GM23338 (cell line): ENCODE measurements at regions not wholly inside any gene's neighbourhood (a gene's known extent, or its start where the extent isn't known, plus 50 kb on each side); places are given as distances from the start of the nearest gene placed in this dataset.

ENCODE experiments used
- ATAC-seq: fragments of 200-7000 bp; cut with Tn5 transposase; 3 replicates; pipeline ENCODE4 v1.9.1; 2020
- DNase-seq: peaks from one replicate; pipeline ENCODE4 v3.0.0-alpha.2; 2015; ENCODE audit warnings: low spot score
- H2AFZ ChIP-seq: fragments of 200-600 bp; sonication (generic); 2 replicates; pipeline ENCODE4 v1.8.0; 2016; ENCODE audit warnings: antibody characterized with exemption, mild to moderate bottlenecking, moderate library complexity
- H3F3A ChIP-seq: fragments of 200-600 bp; sonication (generic); replicated peaks from 2 replicates; pipeline ENCODE4 v1.8.0; 2017; ENCODE audit warnings: antibody characterized with exemption, mixed run types, low read depth
- H3K27ac ChIP-seq: fragments of 200-600 bp; sonication (generic); 2 replicates; pipeline ENCODE4 v1.6.1; 2016; ENCODE audit warnings: low read depth
- H3K27me3 ChIP-seq: fragments of 200-600 bp; sonication (generic); 2 replicates; pipeline ENCODE4 v1.8.0; 2016; ENCODE audit warnings: mild to moderate bottlenecking, mixed run types, moderate library complexity; ENCODE audit not compliant: insufficient read depth
- H3K36me3 ChIP-seq: fragments of 200-600 bp; sonication (generic); 2 replicates; pipeline ENCODE4 v1.8.0; 2016; ENCODE audit warnings: mild to moderate bottlenecking; ENCODE audit not compliant: insufficient read depth
- H3K4me1 ChIP-seq: fragments of 200-600 bp; sonication (generic); 2 replicates; pipeline ENCODE4 v1.8.0; 2016; ENCODE audit warnings: mild to moderate bottlenecking, moderate library complexity; ENCODE audit not compliant: insufficient read depth
- H3K4me2 ChIP-seq: fragments of 200-600 bp; sonication (generic); 2 replicates; pipeline ENCODE4 v1.7.1; 2017; ENCODE audit warnings: mixed run types
- H3K4me3 ChIP-seq: fragments of 200-600 bp; sonication (generic); 2 replicates; pipeline ENCODE4 v1.6.1; 2016; ENCODE audit warnings: mixed run types
- H3K79me2 ChIP-seq: fragments of 200-600 bp; sonication (generic); replicated peaks from 2 replicates; pipeline ENCODE4 v1.8.0; 2017; ENCODE audit warnings: mild to moderate bottlenecking; ENCODE audit not compliant: insufficient read depth
- H3K9me2 ChIP-seq: fragments of 200-600 bp; sonication (generic); 2 replicates; pipeline ENCODE4 v1.8.0; 2017; ENCODE audit not compliant: insufficient read depth
- H4K20me1 ChIP-seq: fragments of 200-600 bp; sonication (generic); replicated peaks from 2 replicates; pipeline ENCODE4 v1.8.0; 2017; ENCODE audit warnings: mild to moderate bottlenecking; ENCODE audit not compliant: insufficient read depth
- H3K27ac Mint-ChIP-seq: 2 replicates; pipeline ENCODE4 v1.8.0; 2020; ENCODE audit warnings: inconsistent platforms, mild to moderate bottlenecking, moderate library complexity, mixed read lengths
- H3K27me3 Mint-ChIP-seq: 3 replicates; pipeline ENCODE4 v1.8.0; 2022; ENCODE audit warnings: low read depth, mild to moderate bottlenecking, moderate library complexity, mixed read lengths, inconsistent platforms; ENCODE audit not compliant: insufficient read depth, poor library complexity
- H3K36me3 Mint-ChIP-seq: 3 replicates; pipeline ENCODE4 v1.8.0; 2021; ENCODE audit warnings: low read depth, mild to moderate bottlenecking, inconsistent platforms, moderate library complexity, mixed read lengths
- H3K4me1 Mint-ChIP-seq: 3 replicates; pipeline ENCODE4 v1.8.0; 2020; ENCODE audit warnings: mild to moderate bottlenecking, inconsistent platforms, mixed read lengths
- H3K4me3 Mint-ChIP-seq: 3 replicates; pipeline ENCODE4 v1.8.0; 2021; ENCODE audit warnings: moderate library complexity, mild to moderate bottlenecking, inconsistent platforms, mixed read lengths
- H3K9me3 Mint-ChIP-seq: 3 replicates; pipeline ENCODE4 v1.8.0; 2020; ENCODE audit warnings: moderate library complexity, mild to moderate bottlenecking, inconsistent platforms, mixed read lengths
- EZH2 ChIP-seq: fragments of 200-600 bp; sonication (generic); IDR thresholded peaks from one replicate; pipeline ENCODE4 v1.8.0; 2017; ENCODE audit warnings: antibody characterized with exemption, mild to moderate bottlenecking, low read depth; ENCODE audit not compliant: unreplicated experiment
- EZH2phosphoT487 ChIP-seq: fragments of 200-600 bp; sonication (generic); IDR thresholded peaks from one replicate; pipeline ENCODE4 v1.8.1; 2018; ENCODE audit warnings: antibody characterized with exemption; ENCODE audit not compliant: unreplicated experiment
- JUNB ChIP-seq: IDR thresholded peaks from one replicate; pipeline ENCODE4 v1.6.1; 2016; ENCODE audit warnings: antibody characterized with exemption; ENCODE audit not compliant: unreplicated experiment
- NANOG ChIP-seq: IDR thresholded peaks from 2 replicates; pipeline ENCODE4 v1.6.1; 2016; ENCODE audit warnings: antibody characterized with exemption, borderline replicate concordance
- STAT1 ChIP-seq: IDR thresholded peaks from one replicate; pipeline ENCODE4 v1.6.1; 2016; ENCODE audit warnings: antibody characterized with exemption; ENCODE audit not compliant: unreplicated experiment
- ZNF331 ChIP-seq: fragments of 250-450 bp; sonication (Bioruptor Pico); IDR thresholded peaks from 2 replicates; pipeline ENCODE4 v1.5.0; 2020; ENCODE audit warnings: low read depth, mild to moderate bottlenecking, moderate library complexity
- TF ChIP-seq, protein P1 (sequence below), 2 experiments: fragments of 200-600 bp in 1 of 2; sonication (generic) in 1 of 2; conservative IDR thresholded peaks; 2 replicates each; pipeline versions ENCODE4 v1.5.1 to v1.6.1; 2016 to 2017; ENCODE audit warnings: antibody characterized with exemption in 2 of 2, low read depth in 2 of 2, mild to moderate bottlenecking in 2 of 2, moderate library complexity in 1 of 2
- TF ChIP-seq, protein P2 (sequence below): fragments of 250-450 bp; sonication (Bioruptor Pico); IDR thresholded peaks from 2 replicates; pipeline ENCODE4 v1.5.0; 2020; ENCODE audit warnings: mild to moderate bottlenecking, moderate library complexity
- TF ChIP-seq, protein P3 (sequence below): IDR thresholded peaks from 2 replicates; pipeline ENCODE4 v1.6.1; 2016; ENCODE audit warnings: antibody characterized with exemption
- TF ChIP-seq, protein P4 (sequence below): IDR thresholded peaks from one replicate; pipeline ENCODE4 v1.6.1; 2018; ENCODE audit warnings: antibody characterized with exemption; ENCODE audit not compliant: unreplicated experiment

DNA sequence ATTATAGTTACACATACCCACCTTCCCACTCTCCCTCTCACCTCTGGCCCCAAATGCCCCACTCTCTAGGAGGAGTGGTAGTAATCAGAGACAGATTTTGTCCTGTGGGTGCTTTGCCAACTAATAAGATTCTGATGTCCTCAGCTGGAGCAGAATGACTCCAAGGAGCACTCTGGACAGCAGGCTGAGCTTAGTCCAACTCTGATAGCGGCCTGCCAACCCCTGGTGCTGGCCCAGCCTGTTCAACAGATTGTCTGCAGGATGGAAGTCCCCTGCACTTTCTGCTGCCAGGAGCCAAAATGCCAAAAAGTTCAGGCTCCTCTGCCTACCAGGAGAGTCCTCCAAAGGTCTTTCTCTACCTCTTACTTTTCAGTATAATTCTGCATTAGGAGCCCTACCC lies 160.5 kb upstream of the UMPS start:
- Histone ChIP-seq H3F3A (no peaks in the 10 kb centered on the region), H3K79me2 (no peaks in the 10 kb centered on the region), H3K4me1 (no peaks in the 10 kb centered on the region), H3K27me3 (no peaks in the 10 kb centered on the region), H3K4me2 (no peak overlapping the region), H4K20me1 (no peaks in the 10 kb centered on the region), H3K27ac (no peak overlapping the region), H2AFZ (no peak overlapping the region), H3K9me2 (no peaks in the 10 kb centered on the region), H3K4me3 (no peak overlapping the region), H3K36me3 (no peaks in the 10 kb centered on the region)
- DNase-seq, result no peak
- ATAC-seq, result no peak
- Mint-ChIP-seq H3K4me3 (no peak overlapping the region), H3K27ac (no peak overlapping the region), H3K9me3 (no peaks in the 10 kb centered on the region), H3K36me3 (no peaks in the 10 kb centered on the region), H3K4me1 (peaks cover 8% of the 10 kb centered on the region; the same call in 2 of the 3 replicates), H3K27me3 (peaks cover 2% of the 10 kb centered on the region)
- TF ChIP-seq, protein P1, sequence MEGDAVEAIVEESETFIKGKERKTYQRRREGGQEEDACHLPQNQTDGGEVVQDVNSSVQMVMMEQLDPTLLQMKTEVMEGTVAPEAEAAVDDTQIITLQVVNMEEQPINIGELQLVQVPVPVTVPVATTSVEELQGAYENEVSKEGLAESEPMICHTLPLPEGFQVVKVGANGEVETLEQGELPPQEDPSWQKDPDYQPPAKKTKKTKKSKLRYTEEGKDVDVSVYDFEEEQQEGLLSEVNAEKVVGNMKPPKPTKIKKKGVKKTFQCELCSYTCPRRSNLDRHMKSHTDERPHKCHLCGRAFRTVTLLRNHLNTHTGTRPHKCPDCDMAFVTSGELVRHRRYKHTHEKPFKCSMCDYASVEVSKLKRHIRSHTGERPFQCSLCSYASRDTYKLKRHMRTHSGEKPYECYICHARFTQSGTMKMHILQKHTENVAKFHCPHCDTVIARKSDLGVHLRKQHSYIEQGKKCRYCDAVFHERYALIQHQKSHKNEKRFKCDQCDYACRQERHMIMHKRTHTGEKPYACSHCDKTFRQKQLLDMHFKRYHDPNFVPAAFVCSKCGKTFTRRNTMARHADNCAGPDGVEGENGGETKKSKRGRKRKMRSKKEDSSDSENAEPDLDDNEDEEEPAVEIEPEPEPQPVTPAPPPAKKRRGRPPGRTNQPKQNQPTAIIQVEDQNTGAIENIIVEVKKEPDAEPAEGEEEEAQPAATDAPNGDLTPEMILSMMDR (conservative IDR thresholded peaks at IDR 0.05; ENCODE audit: low read depth in 2 of 2), result no peak
- TF ChIP-seq ZNF331 (CRISPR knock-in tag) (no peak), JUNB (no peak), NANOG (no peak), EZH2 (no peak), STAT1 (no peak), EZH2phosphoT487 (no peak)
- TF ChIP-seq, protein P2, sequence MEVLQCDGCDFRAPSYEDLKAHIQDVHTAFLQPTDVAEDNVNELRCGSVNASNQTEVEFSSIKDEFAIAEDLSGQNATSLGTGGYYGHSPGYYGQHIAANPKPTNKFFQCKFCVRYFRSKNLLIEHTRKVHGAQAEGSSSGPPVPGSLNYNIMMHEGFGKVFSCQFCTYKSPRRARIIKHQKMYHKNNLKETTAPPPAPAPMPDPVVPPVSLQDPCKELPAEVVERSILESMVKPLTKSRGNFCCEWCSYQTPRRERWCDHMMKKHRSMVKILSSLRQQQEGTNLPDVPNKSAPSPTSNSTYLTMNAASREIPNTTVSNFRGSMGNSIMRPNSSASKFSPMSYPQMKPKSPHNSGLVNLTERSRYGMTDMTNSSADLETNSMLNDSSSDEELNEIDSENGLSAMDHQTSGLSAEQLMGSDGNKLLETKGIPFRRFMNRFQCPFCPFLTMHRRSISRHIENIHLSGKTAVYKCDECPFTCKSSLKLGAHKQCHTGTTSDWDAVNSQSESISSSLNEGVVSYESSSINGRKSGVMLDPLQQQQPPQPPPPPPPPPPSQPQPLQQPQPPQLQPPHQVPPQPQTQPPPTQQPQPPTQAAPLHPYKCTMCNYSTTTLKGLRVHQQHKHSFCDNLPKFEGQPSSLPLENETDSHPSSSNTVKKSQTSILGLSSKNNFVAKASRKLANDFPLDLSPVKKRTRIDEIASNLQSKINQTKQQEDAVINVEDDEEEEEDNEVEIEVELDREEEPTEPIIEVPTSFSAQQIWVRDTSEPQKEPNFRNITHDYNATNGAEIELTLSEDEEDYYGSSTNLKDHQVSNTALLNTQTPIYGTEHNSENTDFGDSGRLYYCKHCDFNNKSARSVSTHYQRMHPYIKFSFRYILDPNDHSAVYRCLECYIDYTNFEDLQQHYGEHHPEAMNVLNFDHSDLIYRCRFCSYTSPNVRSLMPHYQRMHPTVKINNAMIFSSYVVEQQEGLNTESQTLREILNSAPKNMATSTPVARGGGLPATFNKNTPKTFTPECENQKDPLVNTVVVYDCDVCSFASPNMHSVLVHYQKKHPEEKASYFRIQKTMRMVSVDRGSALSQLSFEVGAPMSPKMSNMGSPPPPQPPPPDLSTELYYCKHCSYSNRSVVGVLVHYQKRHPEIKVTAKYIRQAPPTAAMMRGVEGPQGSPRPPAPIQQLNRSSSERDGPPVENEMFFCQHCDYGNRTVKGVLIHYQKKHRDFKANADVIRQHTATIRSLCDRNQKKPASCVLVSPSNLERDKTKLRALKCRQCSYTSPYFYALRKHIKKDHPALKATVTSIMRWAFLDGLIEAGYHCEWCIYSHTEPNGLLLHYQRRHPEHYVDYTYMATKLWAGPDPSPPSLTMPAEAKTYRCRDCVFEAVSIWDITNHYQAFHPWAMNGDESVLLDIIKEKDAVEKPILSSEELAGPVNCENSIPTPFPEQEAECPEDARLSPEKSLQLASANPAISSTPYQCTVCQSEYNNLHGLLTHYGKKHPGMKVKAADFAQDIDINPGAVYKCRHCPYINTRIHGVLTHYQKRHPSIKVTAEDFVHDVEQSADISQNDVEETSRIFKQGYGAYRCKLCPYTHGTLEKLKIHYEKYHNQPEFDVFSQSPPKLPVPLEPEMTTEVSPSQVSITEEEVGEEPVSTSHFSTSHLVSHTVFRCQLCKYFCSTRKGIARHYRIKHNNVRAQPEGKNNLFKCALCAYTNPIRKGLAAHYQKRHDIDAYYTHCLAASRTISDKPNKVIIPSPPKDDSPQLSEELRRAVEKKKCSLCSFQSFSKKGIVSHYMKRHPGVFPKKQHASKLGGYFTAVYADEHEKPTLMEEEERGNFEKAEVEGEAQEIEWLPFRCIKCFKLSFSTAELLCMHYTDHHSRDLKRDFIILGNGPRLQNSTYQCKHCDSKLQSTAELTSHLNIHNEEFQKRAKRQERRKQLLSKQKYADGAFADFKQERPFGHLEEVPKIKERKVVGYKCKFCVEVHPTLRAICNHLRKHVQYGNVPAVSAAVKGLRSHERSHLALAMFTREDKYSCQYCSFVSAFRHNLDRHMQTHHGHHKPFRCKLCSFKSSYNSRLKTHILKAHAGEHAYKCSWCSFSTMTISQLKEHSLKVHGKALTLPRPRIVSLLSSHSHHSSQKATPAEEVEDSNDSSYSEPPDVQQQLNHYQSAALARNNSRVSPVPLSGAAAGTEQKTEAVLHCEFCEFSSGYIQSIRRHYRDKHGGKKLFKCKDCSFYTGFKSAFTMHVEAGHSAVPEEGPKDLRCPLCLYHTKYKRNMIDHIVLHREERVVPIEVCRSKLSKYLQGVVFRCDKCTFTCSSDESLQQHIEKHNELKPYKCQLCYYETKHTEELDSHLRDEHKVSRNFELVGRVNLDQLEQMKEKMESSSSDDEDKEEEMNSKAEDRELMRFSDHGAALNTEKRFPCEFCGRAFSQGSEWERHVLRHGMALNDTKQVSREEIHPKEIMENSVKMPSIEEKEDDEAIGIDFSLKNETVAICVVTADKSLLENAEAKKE (CRISPR knock-in tag), result no peak
- TF ChIP-seq, protein P3, sequence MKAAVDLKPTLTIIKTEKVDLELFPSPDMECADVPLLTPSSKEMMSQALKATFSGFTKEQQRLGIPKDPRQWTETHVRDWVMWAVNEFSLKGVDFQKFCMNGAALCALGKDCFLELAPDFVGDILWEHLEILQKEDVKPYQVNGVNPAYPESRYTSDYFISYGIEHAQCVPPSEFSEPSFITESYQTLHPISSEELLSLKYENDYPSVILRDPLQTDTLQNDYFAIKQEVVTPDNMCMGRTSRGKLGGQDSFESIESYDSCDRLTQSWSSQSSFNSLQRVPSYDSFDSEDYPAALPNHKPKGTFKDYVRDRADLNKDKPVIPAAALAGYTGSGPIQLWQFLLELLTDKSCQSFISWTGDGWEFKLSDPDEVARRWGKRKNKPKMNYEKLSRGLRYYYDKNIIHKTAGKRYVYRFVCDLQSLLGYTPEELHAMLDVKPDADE, result no peak
- TF ChIP-seq, protein P4, sequence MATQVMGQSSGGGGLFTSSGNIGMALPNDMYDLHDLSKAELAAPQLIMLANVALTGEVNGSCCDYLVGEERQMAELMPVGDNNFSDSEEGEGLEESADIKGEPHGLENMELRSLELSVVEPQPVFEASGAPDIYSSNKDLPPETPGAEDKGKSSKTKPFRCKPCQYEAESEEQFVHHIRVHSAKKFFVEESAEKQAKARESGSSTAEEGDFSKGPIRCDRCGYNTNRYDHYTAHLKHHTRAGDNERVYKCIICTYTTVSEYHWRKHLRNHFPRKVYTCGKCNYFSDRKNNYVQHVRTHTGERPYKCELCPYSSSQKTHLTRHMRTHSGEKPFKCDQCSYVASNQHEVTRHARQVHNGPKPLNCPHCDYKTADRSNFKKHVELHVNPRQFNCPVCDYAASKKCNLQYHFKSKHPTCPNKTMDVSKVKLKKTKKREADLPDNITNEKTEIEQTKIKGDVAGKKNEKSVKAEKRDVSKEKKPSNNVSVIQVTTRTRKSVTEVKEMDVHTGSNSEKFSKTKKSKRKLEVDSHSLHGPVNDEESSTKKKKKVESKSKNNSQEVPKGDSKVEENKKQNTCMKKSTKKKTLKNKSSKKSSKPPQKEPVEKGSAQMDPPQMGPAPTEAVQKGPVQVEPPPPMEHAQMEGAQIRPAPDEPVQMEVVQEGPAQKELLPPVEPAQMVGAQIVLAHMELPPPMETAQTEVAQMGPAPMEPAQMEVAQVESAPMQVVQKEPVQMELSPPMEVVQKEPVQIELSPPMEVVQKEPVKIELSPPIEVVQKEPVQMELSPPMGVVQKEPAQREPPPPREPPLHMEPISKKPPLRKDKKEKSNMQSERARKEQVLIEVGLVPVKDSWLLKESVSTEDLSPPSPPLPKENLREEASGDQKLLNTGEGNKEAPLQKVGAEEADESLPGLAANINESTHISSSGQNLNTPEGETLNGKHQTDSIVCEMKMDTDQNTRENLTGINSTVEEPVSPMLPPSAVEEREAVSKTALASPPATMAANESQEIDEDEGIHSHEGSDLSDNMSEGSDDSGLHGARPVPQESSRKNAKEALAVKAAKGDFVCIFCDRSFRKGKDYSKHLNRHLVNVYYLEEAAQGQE, result no peak
